NCI-H187 treated with DMSO at 0.1 percent for 48 hours (cell line): ENCODE measurements at regions not wholly inside any gene's neighbourhood (a gene's known extent, or its start where the extent isn't known, plus 50 kb on each side); places are given as distances from the start of the nearest gene placed in this dataset.

Experiments
- DNase-seq: peaks from one replicate; lab custom pipeline; 2025; lab: John Stamatoyannopoulos, UW

GRCh38 chr1:59006289-59006658 is 222.4 kb upstream of the JUN start:
- DNase-seq: no peak

- DNase-seq: no peak
These were observed 223.1 kb upstream of the JUN start for GRCh38 chr1:59006932-59007331.

GRCh38 chr1:59007429-59007819 is 223.6 kb upstream of the JUN start:
- no peak for DNase-seq

- DNase-seq: no peak
These were observed 224.2 kb upstream of the JUN start for GRCh38 chr1:59007820-59008598.

- DNase-seq: no peak
These were observed 224.9 kb upstream of the JUN start for GRCh38 chr1:59008599-59009347.

- DNase-seq: no peak
These were observed 227.8 kb upstream of the JUN start for GRCh38 chr1:59011663-59012062.

- no peak for DNase-seq
These were observed 228.5 kb upstream of the JUN start for GRCh38 chr1:59012378-59012777.

- no peak for DNase-seq
These were observed 229.6 kb upstream of the JUN start for GRCh38 chr1:59013276-59013927.

- DNase-seq: no peak
These were observed 230.1 kb upstream of the JUN start for GRCh38 chr1:59013928-59014279.

- DNase-seq: no peak
These were observed 231.0 kb upstream of the JUN start for GRCh38 chr1:59014827-59015226.

- DNase-seq: no peak
These were observed 231.9 kb upstream of the JUN start for GRCh38 chr1:59015708-59016107.

- no peak for DNase-seq
These were observed 232.5 kb upstream of the JUN start for GRCh38 chr1:59016390-59016789.

- no peak for DNase-seq
These were observed 233.8 kb upstream of the JUN start for GRCh38 chr1:59017501-59018231.

GRCh38 chr1:59018446-59018845 is 234.6 kb upstream of the JUN start:
- DNase-seq: no peak

GRCh38 chr1:59018860-59019259 is 235.0 kb upstream of the JUN start:
- no peak for DNase-seq

GRCh38 chr1:59020151-59020997 is 236.5 kb upstream of the JUN start:
- no peak for DNase-seq

- no peak for DNase-seq
These were observed 238.4 kb upstream of the JUN start for GRCh38 chr1:59022199-59022598.

GRCh38 chr1:59022799-59023198 is 239.0 kb upstream of the JUN start:
- DNase-seq: no peak

GRCh38 chr1:59025201-59025600 is 241.4 kb upstream of the JUN start:
- DNase-seq: no peak

GRCh38 chr1:59025898-59026426 is 242.1 kb upstream of the JUN start:
- no peak for DNase-seq

- DNase-seq: no peak
These were observed 242.7 kb upstream of the JUN start for GRCh38 chr1:59026472-59026948.
